ENCODE measurements at regions not wholly inside any gene's neighbourhood (a gene's known extent, or its start where the extent isn't known, plus 50 kb on each side); places are given as distances from the start of the nearest gene placed in this dataset.

- DNase-seq (no peak), ATAC-seq (no peak)
- peaks cover 0 to 33% (median 0%) of the 10 kb centered on the region in 9 donors for H3K27me3 ChIP-seq
- H3K27ac ChIP-seq: no peak overlapping the region
- intact Hi-C loops (cut with DNase I): no loop called here
- no peaks in the 10 kb centered on the region for H3K9me3 ChIP-seq
- TF ChIP-seq CTCF (IDR thresholded peaks at IDR 0.05): no peak
- no peak for TF ChIP-seq POLR2A (IDR thresholded peaks at IDR 0.05)
- WGBS, 4 donors: 59 to 75% (median 66%) methylated on average over 3 of the region's 3 CpGs
- no peaks in the 10 kb centered on the region for H3K36me3 ChIP-seq
- H3K4me1 ChIP-seq: peaks cover 0 to 7% (median 0%) of the 10 kb centered on the region in 12 donors
- no peak overlapping the region for H3K4me3 ChIP-seq
These were observed 61.3 kb upstream of the PFKP start for GRCh38 chr10:3006093-3006492.

GRCh38 chr10:3002304-3002703 is 65.0 kb upstream of the PFKP start:
- intact Hi-C loops (cut with DNase I): no loop called here
- Histone ChIP-seq H3K4me3 (no peak overlapping the region), H3K36me3 (no peaks in the 10 kb centered on the region), H3K27ac (no peak overlapping the region), H3K9me3 (no peaks in the 10 kb centered on the region), H3K4me1 (no peaks in the 10 kb centered on the region), H3K27me3 (peaks cover 0 to 7% (median 0%) of the 10 kb centered on the region in 9 donors)
- ATAC-seq (no peak), DNase-seq (no peak)
- WGBS, 4 donors: 91 to 97% (median 93%) methylated on average over 2 of the region's 2 CpGs
- TF ChIP-seq CTCF (IDR thresholded peaks at IDR 0.05): no peak

GRCh38 chr10:3000048-3000447 is 67.3 kb upstream of the PFKP start:
- no peak overlapping the region for H3K4me3 ChIP-seq
- TF ChIP-seq CTCF (IDR thresholded peaks at IDR 0.05) (no peak), POLR2A (IDR thresholded peaks at IDR 0.05) (no peak)
- no peaks in the 10 kb centered on the region for H3K36me3 ChIP-seq
- H3K27me3 ChIP-seq: no peaks in the 10 kb centered on the region
- no peaks in the 10 kb centered on the region for H3K9me3 ChIP-seq
- intact Hi-C loops (cut with DNase I): no loop called here
- no peak for ATAC-seq
- H3K4me1 ChIP-seq: no peaks in the 10 kb centered on the region
- no peak for DNase-seq
- WGBS, 4 donors: 78 to 82% (median 82%) methylated on average over 2 of the region's 2 CpGs
- no peak overlapping the region for H3K27ac ChIP-seq

- Histone ChIP-seq H3K27ac (no peak overlapping the region), H3K4me3 (no peak overlapping the region), H3K36me3 (no peaks in the 10 kb centered on the region), H3K27me3 (no peaks in the 10 kb centered on the region), H3K4me1 (no peaks in the 10 kb centered on the region), H3K9me3 (peaks cover 0 to 4% (median under 1%) of the 10 kb centered on the region in 12 donors)
- ATAC-seq (no peak), DNase-seq (no peak)
- 64 to 74% (median 71%) methylated on average over 7 of the region's 7 CpGs for WGBS, 4 donors
- intact Hi-C loops (cut with DNase I): no loop called here
- TF ChIP-seq POLR2A (IDR thresholded peaks at IDR 0.05) (no peak), CTCF (IDR thresholded peaks at IDR 0.05) (no peak)
These were observed 73.0 kb upstream of the PFKP start for GRCh38 chr10:2994221-2994961.
